ENCODE measurements at regions not wholly inside any gene's neighbourhood (a gene's known extent, or its start where the extent isn't known, plus 50 kb on each side); places are given as distances from the start of the nearest gene placed in this dataset.

DNA sequence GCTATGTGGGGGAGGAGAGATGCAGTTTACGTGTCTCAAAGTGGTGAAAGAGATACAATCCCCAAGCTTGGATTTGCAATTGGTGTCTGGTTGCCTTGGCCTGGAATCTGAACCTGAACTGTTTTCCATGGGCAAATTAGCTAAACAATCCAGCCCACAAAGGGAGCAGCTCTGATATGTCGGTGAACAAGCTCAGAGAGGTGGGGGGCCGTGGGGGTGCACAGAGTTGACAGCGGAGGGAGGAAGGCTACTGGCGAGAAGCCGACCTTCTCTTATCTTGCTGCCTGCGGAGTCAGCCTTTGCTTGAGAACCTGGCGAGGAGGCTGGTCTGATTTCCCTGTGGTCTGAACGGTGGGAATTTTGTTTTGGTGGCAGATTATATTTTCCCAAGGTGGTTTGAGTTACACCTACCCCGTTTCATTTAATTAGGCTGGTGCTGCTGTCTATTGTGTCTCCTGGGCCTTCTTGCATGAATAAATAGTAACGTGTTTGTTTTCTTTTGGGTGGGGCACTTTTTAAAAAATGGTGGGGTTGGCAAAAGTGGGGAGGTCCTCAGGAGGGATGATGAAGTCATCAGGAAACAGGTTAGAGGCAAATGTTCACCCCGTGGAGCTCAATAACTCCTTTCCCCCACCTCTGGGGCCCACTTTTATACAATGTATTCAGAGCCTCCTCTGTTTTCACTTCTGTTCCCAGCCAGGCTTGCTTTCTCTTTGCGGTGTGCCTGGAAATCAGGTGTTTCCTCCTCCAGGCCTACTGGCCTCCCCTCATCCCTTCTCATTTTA is 80.9 kb upstream of the IGFBP5 start:
- H3K27ac Mint-ChIP-seq, result no peak overlapping the region
- H3K4me2 ChIP-seq (replicated peaks; ENCODE audit: low read depth, low read length, poor library complexity, severe bottlenecking), result no peak overlapping the region
- peaks cover 19% of the 10 kb centered on the region for H3K27me3 Mint-ChIP-seq
- ChIA-PET CTCF (no interaction called here), POLR2A (no interaction called here)
- no peak overlapping the region for H2AFZ ChIP-seq (ENCODE audit: insufficient read depth, low read depth, low read length, poor library complexity, severe bottlenecking)
- TF ChIP-seq EZH2 (IDR thresholded peaks at IDR 0.05; ENCODE audit: borderline replicate concordance, insufficient read depth, low read depth, low read length, poor library complexity, severe bottlenecking), result no peak
- intact Hi-C loops (cut with micrococcal nuclease), result no loop called here
- H3K9ac ChIP-seq (ENCODE audit: low read length), result no peak overlapping the region
- ATAC-seq (ENCODE audit: low read depth), result no peak
- 76% methylated on average over 10 of the region's 13 CpGs for WGBS (ENCODE audit: insufficient coverage)
- no peak overlapping the region for H3K4me3 ChIP-seq (ENCODE audit: control extremely low read depth in 1 of 5, extremely low read depth in 1 of 5, insufficient read depth in 1 of 5, low read depth in 2 of 5, low read length in 4 of 5)
- no peak for DNase-seq
- no peaks in the 10 kb centered on the region for H3K79me2 ChIP-seq (ENCODE audit: control insufficient read depth, insufficient read depth, low read length)
- H3K27ac ChIP-seq (ENCODE audit: low read length in 2 of 2), result no peak overlapping the region
- H3K4me1 ChIP-seq (ENCODE audit: control insufficient read depth in 2 of 2, insufficient read depth in 2 of 2, low read length in 2 of 2), result no peaks in the 10 kb centered on the region
- H3K27me3 ChIP-seq (replicated peaks in 1 of 4; ENCODE audit: control extremely low read depth in 1 of 4, control insufficient read depth in 3 of 4, insufficient read depth in 4 of 4, low read length in 3 of 4), result peaks cover 0 to 2% (median 0%) of the 10 kb centered on the region in 4 experiments
- H4K20me1 ChIP-seq (ENCODE audit: control insufficient read depth, insufficient read depth, low read length, poor library complexity, severe bottlenecking), result no peaks in the 10 kb centered on the region
- no peak overlapping the region for H3K4me3 Mint-ChIP-seq
- H3K9me3 ChIP-seq (ENCODE audit: control extremely low read depth in 1 of 3, control insufficient read depth in 2 of 3, insufficient read depth in 1 of 3, low read length in 2 of 3), result peaks cover 0 to 3% (median 0%) of the 10 kb centered on the region in 3 donors
- no peaks in the 10 kb centered on the region for H3K4me1 Mint-ChIP-seq
- no peaks in the 10 kb centered on the region for H3K36me3 ChIP-seq (replicated peaks in 1 of 2; ENCODE audit: control extremely low read depth in 1 of 2, control insufficient read depth in 1 of 2, extremely low read depth in 1 of 2, insufficient read depth in 2 of 2, low read length in 1 of 2)
- peaks cover 2% of the 10 kb centered on the region for H3K9me3 Mint-ChIP-seq (ENCODE audit: insufficient read depth)

DNA sequence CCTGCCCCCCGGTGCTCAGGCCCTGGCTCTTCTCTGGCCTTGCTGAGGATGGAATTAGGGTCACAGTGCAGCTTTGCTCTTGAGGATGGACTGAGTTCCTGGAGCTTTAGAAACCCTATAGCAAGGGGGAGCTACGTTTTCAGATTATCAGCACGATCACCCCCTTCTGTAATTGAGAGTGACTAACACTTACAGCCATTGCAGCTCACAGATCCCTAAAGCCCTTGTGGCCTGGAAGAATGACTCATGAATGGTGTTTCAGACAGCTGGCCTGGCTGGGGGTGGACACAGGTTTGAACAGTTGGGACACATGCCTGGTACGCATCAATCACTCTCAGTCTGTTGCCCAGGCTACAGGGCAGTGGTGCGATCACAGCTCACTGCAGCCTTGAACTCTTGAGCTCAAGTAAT is 79.7 kb upstream of the IGFBP5 start:
- CTCF ChIA-PET, result no interaction called here

More for the DNA sequence above, 79.7 kb upstream of the IGFBP5 start:
- Histone ChIP-seq H3K27ac (ENCODE audit: low read length in 2 of 2) (no peak overlapping the region), H3K4me1 (ENCODE audit: control insufficient read depth in 2 of 2, insufficient read depth in 2 of 2, low read length in 2 of 2) (no peaks in the 10 kb centered on the region), H2AFZ (ENCODE audit: insufficient read depth, low read depth, low read length, poor library complexity, severe bottlenecking) (no peak overlapping the region), H3K36me3 (replicated peaks in 1 of 2; ENCODE audit: control extremely low read depth in 1 of 2, control insufficient read depth in 1 of 2, extremely low read depth in 1 of 2, insufficient read depth in 2 of 2, low read length in 1 of 2) (no peaks in the 10 kb centered on the region), H3K27me3 (replicated peaks in 1 of 4; ENCODE audit: control extremely low read depth in 1 of 4, control insufficient read depth in 3 of 4, insufficient read depth in 4 of 4, low read length in 3 of 4) (no peaks in the 10 kb centered on the region), H3K4me3 (ENCODE audit: control extremely low read depth in 1 of 5, extremely low read depth in 1 of 5, insufficient read depth in 1 of 5, low read depth in 2 of 5, low read length in 4 of 5) (no peak overlapping the region), H3K79me2 (ENCODE audit: control insufficient read depth, insufficient read depth, low read length) (no peaks in the 10 kb centered on the region), H4K20me1 (ENCODE audit: control insufficient read depth, insufficient read depth, low read length, poor library complexity, severe bottlenecking) (no peaks in the 10 kb centered on the region), H3K9me3 (ENCODE audit: control extremely low read depth in 1 of 3, control insufficient read depth in 2 of 3, insufficient read depth in 1 of 3, low read length in 2 of 3) (peaks cover 0 to 4% (median 0%) of the 10 kb centered on the region in 3 donors), H3K4me2 (replicated peaks; ENCODE audit: low read depth, low read length, poor library complexity, severe bottlenecking) (no peak overlapping the region), H3K9ac (ENCODE audit: low read length) (no peak overlapping the region)
- TF ChIP-seq, protein P1, sequence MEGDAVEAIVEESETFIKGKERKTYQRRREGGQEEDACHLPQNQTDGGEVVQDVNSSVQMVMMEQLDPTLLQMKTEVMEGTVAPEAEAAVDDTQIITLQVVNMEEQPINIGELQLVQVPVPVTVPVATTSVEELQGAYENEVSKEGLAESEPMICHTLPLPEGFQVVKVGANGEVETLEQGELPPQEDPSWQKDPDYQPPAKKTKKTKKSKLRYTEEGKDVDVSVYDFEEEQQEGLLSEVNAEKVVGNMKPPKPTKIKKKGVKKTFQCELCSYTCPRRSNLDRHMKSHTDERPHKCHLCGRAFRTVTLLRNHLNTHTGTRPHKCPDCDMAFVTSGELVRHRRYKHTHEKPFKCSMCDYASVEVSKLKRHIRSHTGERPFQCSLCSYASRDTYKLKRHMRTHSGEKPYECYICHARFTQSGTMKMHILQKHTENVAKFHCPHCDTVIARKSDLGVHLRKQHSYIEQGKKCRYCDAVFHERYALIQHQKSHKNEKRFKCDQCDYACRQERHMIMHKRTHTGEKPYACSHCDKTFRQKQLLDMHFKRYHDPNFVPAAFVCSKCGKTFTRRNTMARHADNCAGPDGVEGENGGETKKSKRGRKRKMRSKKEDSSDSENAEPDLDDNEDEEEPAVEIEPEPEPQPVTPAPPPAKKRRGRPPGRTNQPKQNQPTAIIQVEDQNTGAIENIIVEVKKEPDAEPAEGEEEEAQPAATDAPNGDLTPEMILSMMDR (IDR thresholded peaks at IDR 0.05), result no peak
- no peak for TF ChIP-seq EZH2 (IDR thresholded peaks at IDR 0.05; ENCODE audit: borderline replicate concordance, insufficient read depth, low read depth, low read length, poor library complexity, severe bottlenecking)
- peaks cover 12% of the 10 kb centered on the region for H3K27me3 Mint-ChIP-seq
- POLR2A ChIA-PET, result no interaction called here
- no peaks in the 10 kb centered on the region for H3K4me1 Mint-ChIP-seq
- WGBS (ENCODE audit: insufficient coverage), result 100% methylated on average over 3 of the region's 5 CpGs
- no peak overlapping the region for H3K27ac Mint-ChIP-seq
- DNase-seq (no peak), ATAC-seq (ENCODE audit: low read depth) (no peak)
- intact Hi-C loops (cut with micrococcal nuclease), result no loop called here
- H3K9me3 Mint-ChIP-seq (ENCODE audit: insufficient read depth), result peaks cover 2% of the 10 kb centered on the region
- H3K4me3 Mint-ChIP-seq, result no peak overlapping the region

Data from B cell (primary cell).